Fibroblast of peridontal ligament (primary cell): ENCODE measurements at regions not wholly inside any gene's neighbourhood (a gene's known extent, or its start where the extent isn't known, plus 50 kb on each side); places are given as distances from the start of the nearest gene placed in this dataset.

ENCODE experiments used
- DNase-seq: peaks from one replicate; pipeline ENCODE4 v3.0.0-alpha.2; 2010; ENCODE audit errors: extremely low read depth

DNA sequence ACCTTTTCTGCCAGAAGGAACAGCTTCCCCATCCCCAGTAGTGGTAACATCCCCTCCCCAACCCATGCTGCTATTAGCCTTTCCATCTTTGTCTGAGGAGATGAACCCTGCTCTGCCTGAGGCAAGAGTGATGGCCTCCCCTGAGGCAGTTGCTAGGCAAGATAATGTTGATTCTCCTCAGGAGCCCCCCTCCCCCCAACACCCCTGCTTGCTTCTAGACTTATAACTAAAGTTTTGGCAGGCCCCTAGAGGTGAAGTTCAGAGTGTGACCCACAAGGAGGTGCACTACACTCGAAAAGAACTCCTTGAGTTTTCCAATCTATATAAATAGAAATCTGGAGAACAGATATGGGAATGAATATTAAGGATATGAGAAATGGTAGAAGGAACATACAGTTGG, 962.5 kb downstream of the ADGRL3 start:
- no peak for DNase-seq

GRCh38 chr4:62161446-62161845, 961.3 kb downstream of the ADGRL3 start:
- DNase-seq = no peak

- DNase-seq = no peak
Observed at GRCh38 chr4:62159876-62160275, 959.8 kb downstream of the ADGRL3 start.

DNA sequence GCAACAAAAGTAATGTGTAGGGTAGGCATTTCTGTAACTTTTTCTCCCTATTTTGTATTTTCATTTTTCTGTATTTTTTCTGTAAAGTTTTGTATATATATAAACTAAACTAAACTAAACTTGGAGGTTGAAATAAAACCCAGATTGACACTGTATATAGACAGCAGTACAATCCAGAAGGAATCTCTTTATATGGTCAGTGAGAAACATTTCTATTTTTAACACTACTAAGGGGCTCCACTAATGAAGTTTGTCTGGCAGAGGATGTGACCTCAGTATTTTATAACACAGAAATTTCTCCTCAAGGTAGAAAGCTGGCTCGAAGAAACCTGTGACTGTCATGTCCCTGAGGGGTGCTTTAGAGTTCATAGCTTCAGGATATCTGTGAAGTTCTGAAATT, 959.2 kb downstream of the ADGRL3 start:
- no peak for DNase-seq

DNA sequence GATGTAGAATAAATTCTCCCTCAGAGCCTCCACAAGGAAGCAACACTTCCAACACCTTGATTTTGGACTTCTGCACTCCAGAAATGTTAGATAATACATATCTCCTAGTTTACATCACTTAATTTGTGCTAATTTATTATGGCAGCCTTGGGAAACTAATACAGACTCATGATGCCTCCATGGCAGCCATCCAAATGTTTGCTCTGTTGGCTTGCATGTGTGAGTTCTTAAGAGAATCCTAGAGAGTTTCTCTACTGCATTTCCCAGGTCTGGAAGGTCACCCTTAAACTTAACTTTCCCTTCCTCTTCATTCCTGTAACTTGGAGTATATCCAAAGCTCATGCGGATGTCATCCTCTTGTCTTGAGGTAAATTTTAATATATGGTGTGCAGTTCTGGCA, 956.1 kb downstream of the ADGRL3 start:
- DNase-seq = no peak

GRCh38 chr4:62145276-62145675, 945.1 kb downstream of the ADGRL3 start:
- no peak for DNase-seq

DNA sequence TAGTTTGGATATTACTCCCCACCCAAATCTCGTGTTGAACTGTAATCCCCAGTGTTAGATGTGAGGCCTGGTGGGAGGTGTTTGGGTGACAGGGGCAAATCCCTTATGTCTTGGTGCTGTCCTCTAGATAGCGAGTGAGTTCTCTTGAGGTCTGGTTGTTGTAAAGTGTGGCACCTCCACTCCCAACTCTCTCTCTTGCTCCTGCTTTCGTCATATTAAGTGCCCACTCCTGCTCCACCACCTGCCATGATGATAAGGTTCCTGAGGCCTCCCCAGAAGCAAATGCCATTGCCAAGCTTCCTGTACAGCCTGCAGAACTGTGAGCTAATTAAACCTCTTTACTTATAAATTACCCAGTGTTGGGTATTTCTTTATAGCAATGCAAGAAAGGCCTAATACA, 944.3 kb downstream of the ADGRL3 start:
- no peak for DNase-seq

- DNase-seq = no peak
Observed at GRCh38 chr4:62135565-62136156, 935.5 kb downstream of the ADGRL3 start.

DNA sequence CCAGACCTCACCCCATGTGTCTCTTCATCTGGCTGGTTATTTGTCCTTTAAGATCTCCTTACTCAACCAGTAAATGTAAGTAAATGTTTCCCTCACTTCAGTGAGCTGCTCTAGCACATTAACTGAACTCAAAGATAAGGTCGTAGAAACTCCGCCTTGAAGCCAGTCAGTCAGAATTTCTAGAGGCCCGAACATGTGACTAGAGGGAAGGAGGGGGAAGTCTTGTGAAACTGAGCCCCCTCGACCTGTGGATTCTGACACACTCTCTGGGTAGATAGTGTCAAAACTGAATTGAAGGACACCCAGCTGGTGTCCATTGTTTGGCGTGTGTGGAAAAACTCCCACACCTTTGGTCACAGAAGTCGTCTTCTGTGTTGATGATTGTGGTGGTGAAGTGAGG, 933.9 kb downstream of the ADGRL3 start:
- no peak for DNase-seq

DNA sequence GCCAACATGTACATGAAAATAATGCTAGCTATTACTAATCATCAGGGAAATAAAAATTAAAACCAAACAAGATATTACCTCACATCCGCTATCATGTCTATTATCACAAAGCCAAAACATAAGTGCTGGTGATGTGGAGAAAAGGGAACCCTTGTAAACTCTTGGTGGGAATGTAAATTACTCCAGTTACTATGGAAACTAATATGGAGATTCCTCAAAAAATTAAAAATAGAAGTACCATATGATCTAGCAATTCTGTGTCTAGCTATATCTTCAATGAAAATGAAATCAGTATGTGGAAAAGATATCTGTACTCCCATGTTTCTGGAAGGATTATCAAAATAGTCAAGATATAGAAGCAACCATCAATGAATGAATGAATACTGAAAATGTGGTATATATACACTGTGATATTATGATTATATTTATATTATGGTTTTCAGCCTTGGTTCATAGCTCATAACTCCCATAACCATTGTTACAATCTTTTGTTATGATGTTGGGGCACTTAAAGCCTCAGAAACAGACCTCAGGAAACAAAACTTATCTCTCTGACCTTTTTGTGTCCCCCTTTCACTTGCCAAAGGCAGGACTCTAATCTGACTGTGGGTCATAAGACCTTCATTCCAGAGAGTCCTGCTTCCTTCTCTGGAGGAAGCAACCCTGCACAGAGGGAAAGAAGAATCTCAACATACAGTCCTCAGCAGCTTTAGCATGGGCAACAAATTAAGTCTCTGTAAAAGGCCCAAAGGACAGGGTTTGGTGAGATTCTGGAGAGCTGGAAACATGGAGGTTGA, 933.2 kb downstream of the ADGRL3 start:
- no peak for DNase-seq

- DNase-seq = no peak
Observed at GRCh38 chr4:62131049-62131448, 930.9 kb downstream of the ADGRL3 start.

DNA sequence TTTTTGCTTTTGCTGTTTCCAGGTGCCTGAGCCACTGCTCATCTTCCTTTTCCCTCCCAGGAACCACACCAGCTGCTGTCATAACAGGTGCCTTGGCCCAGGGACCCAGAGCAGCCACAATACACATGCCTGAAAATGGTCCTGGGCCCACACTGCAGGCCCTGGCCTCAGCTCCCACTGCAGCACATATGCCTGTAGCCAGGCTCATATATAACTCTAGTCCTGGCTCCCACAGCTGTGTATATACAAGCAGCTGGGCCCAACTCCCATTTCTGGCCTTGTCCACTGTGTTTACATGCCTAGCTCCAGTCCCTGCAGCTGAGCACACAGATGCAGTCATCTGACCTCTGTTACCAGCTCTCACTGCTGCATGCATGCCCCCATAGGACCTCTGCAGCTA, 930.5 kb downstream of the ADGRL3 start:
- no peak for DNase-seq

DNA sequence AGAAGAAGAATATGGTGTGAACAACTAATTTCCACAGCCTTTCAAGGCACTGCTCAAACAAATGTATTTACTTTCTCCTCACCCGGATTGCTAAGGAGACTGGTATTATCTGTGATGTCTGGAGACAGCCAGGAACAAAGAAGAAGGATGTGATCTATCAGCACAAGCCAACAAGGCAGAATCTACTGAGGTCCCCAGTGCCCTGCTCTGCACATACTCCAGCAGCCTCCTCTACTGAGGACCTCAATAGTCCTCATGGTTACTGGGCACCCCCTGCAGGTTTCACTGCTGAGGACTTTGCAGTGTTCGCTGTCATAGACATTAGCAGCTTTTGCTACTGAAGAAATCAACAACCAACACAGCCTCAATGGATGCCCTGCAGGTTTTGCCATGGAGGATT, 930.1 kb downstream of the ADGRL3 start:
- no peak for DNase-seq
